GM12864 (cell line): ENCODE measurements at regions not wholly inside any gene's neighbourhood (a gene's known extent, or its start where the extent isn't known, plus 50 kb on each side); places are given as distances from the start of the nearest gene placed in this dataset.

ENCODE experiments used
- DNase-seq: peaks from one replicate; pipeline ENCODE4 v3.0.0-alpha.2; 2011; ENCODE audit warnings: low read depth
- H3K4me3 ChIP-seq: 2 replicates; pipeline ENCODE4 v1.5.1; 2011; ENCODE audit warnings: mild to moderate bottlenecking, low read depth, low read length, control low read depth
- TF ChIP-seq, protein P1 (sequence below): IDR thresholded peaks from 2 replicates; pipeline ENCODE4 v1.5.1; 2011; ENCODE audit warnings: low read depth, mild to moderate bottlenecking, moderate library complexity, low read length, control low read depth, inconsistent platforms; ENCODE audit errors: missing control alignments

GRCh38 chr6:6409397-6410030 is 89.1 kb upstream of the F13A1 start:
- H3K4me3 ChIP-seq = no peak overlapping the region
- TF ChIP-seq, protein P1, sequence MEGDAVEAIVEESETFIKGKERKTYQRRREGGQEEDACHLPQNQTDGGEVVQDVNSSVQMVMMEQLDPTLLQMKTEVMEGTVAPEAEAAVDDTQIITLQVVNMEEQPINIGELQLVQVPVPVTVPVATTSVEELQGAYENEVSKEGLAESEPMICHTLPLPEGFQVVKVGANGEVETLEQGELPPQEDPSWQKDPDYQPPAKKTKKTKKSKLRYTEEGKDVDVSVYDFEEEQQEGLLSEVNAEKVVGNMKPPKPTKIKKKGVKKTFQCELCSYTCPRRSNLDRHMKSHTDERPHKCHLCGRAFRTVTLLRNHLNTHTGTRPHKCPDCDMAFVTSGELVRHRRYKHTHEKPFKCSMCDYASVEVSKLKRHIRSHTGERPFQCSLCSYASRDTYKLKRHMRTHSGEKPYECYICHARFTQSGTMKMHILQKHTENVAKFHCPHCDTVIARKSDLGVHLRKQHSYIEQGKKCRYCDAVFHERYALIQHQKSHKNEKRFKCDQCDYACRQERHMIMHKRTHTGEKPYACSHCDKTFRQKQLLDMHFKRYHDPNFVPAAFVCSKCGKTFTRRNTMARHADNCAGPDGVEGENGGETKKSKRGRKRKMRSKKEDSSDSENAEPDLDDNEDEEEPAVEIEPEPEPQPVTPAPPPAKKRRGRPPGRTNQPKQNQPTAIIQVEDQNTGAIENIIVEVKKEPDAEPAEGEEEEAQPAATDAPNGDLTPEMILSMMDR = no peak
- no peak for DNase-seq

DNA sequence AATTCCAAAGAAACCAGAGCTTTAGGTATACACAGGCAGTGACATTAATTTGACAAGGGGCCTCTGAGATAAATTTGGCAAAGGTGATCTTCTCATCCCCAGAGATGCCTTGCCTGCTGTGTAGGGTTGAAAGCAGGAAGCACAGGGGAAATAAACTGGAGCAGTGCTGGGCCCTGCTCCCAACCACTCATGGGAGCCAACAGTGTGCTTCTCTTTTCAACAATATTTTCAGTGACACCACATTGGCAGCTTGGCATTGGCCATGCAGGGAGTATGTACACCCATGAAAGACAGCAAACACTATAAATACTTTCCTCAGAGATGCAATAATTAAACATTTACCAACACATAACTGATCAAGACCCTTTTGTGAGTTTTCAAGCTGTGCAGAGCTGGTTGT is 90.7 kb upstream of the F13A1 start:
- DNase-seq = no peak
- TF ChIP-seq, protein P1 = no peak
- no peak overlapping the region for H3K4me3 ChIP-seq

GRCh38 chr6:6412221-6412620 is 91.8 kb upstream of the F13A1 start:
- no peak for DNase-seq
- TF ChIP-seq, protein P1 = no peak
- no peak overlapping the region for H3K4me3 ChIP-seq

- TF ChIP-seq, protein P1 = no peak
- DNase-seq = no peak
- H3K4me3 ChIP-seq = no peak overlapping the region
Measured at GRCh38 chr6:6412700-6413099, 92.2 kb upstream of the F13A1 start.

DNA sequence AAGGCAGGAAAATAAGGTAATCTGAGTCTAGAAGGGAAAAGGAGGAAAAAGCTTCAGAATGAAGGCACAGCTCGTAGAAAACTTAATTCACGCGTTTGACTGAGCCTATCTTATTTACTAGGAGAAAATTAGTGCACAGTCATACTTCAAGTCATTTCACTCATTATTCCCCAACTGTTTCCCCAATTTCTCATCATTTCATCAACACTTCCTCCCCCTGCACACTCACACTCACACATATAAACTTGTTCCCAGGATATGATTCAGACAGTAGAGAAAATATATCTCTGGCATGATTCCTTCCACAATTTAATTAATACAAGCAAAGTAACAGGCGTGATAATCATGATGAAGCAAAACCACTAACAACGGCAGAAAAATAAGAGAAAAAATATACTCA is 94.5 kb upstream of the F13A1 start:
- H3K4me3 ChIP-seq = no peak overlapping the region
- TF ChIP-seq, protein P1 = no peak
- DNase-seq = no peak

- TF ChIP-seq, protein P1 = no peak
- no peak for DNase-seq
- H3K4me3 ChIP-seq = no peak overlapping the region
Measured at GRCh38 chr6:6417475-6417874, 97.0 kb upstream of the F13A1 start.

DNA sequence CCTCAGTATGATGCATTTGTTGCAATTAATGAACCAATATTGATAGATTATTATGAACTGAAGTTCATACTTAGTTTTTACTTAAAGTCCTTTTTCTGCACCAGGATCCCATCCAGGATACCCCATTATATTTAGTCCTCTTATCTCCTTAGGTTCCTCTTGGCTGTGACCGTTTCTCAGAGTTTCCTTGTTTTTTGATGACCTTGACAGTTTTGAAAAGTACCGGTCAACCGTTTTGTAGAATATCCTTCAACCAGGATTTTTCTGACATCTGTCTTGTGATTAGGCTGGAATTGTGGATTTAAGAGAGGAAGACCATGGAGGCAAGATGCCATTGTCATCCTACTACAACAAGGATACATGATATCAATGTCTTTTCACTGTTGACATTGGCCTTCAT is 98.0 kb upstream of the F13A1 start:
- no peak overlapping the region for H3K4me3 ChIP-seq
- TF ChIP-seq, protein P1 = no peak
- DNase-seq = no peak
